Activated CD8-positive, alpha-beta memory T cell treated with anti-CD3 and anti-CD28 coated beads, Interleukin-2, amount 50 U/mL, for 4 hours (primary cell): ENCODE measurements at regions not wholly inside any gene's neighbourhood (a gene's known extent, or its start where the extent isn't known, plus 50 kb on each side); places are given as distances from the start of the nearest gene placed in this dataset.
A peak's percentile ranks its signal among the peaks of the same experiment; 100 is the strongest.

Experiments
- DNase-seq: peaks from one replicate; pipeline ENCODE4 v3.0.0-alpha.2; 2020

- no peak for DNase-seq
These were observed 286.5 kb downstream of the FOXO1 start for GRCh38 chr13:40379794-40380578.

GRCh38 chr13:40381935-40382764 is 284.3 kb downstream of the FOXO1 start:
- DNase-seq = no peak

GRCh38 chr13:40383132-40383531 is 283.3 kb downstream of the FOXO1 start:
- no peak for DNase-seq

- DNase-seq = no peak
These were observed 282.6 kb downstream of the FOXO1 start for GRCh38 chr13:40383885-40384284.

GRCh38 chr13:40384976-40385857 is 281.2 kb downstream of the FOXO1 start:
- no peak for DNase-seq

- DNase-seq = no peak
These were observed 280.6 kb downstream of the FOXO1 start for GRCh38 chr13:40385858-40386180.

- no peak for DNase-seq
These were observed 279.9 kb downstream of the FOXO1 start for GRCh38 chr13:40386586-40386985.

GRCh38 chr13:40387775-40388174 is 278.7 kb downstream of the FOXO1 start:
- DNase-seq = no peak

GRCh38 chr13:40388617-40389016 is 277.8 kb downstream of the FOXO1 start:
- DNase-seq = peak; percentile 71

- DNase-seq = peak; percentile 41
These were observed 277.3 kb downstream of the FOXO1 start for GRCh38 chr13:40389081-40389641.

GRCh38 chr13:40390401-40390916 is 276.0 kb downstream of the FOXO1 start:
- no peak for DNase-seq

- DNase-seq = no peak
These were observed 274.7 kb downstream of the FOXO1 start for GRCh38 chr13:40391788-40392187.

GRCh38 chr13:40394304-40394985 is 272.0 kb downstream of the FOXO1 start:
- no peak for DNase-seq

GRCh38 chr13:40398065-40398464 is 268.4 kb downstream of the FOXO1 start:
- no peak for DNase-seq

- DNase-seq = no peak
These were observed 266.7 kb downstream of the FOXO1 start for GRCh38 chr13:40399756-40400155.

GRCh38 chr13:40401911-40402776 is 264.3 kb downstream of the FOXO1 start:
- peak; percentile 67 for DNase-seq

- DNase-seq = no peak
These were observed 263.5 kb downstream of the FOXO1 start for GRCh38 chr13:40402931-40403431.

- DNase-seq = no peak
These were observed 262.8 kb downstream of the FOXO1 start for GRCh38 chr13:40403509-40404241.

- DNase-seq = no peak
These were observed 262.0 kb downstream of the FOXO1 start for GRCh38 chr13:40404407-40404806.
